Skin of body (tissue), 1 donor: ENCODE measurements at regions not wholly inside any gene's neighbourhood (a gene's known extent, or its start where the extent isn't known, plus 50 kb on each side); places are given as distances from the start of the nearest gene placed in this dataset.

Experiments used
- DNase-seq: peaks from one replicate; lab custom pipeline; 2025; lab: John Stamatoyannopoulos, UW

DNA sequence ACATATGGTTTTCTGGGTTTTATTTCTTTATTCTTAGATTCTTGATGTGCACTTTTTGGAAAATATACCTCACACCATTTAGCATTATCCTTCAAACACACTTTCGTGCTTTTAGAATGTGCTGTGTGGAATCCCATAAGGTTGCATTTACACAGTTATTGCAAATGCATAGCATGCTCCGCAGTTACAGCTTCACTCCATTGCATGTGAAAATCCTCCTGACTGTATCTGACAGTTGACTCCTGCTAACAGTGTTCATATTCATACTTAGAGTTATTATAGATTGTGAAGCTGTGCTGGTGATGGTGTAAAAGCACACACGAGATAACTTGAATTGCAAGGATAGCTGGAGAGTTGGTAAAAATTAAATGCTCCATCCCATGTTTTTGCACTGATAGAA, 811.5 kb upstream of the TENM3 start:
- no peak for DNase-seq

GRCh38 chr4:181432335-181432734, 810.9 kb upstream of the TENM3 start:
- DNase-seq = no peak

DNA sequence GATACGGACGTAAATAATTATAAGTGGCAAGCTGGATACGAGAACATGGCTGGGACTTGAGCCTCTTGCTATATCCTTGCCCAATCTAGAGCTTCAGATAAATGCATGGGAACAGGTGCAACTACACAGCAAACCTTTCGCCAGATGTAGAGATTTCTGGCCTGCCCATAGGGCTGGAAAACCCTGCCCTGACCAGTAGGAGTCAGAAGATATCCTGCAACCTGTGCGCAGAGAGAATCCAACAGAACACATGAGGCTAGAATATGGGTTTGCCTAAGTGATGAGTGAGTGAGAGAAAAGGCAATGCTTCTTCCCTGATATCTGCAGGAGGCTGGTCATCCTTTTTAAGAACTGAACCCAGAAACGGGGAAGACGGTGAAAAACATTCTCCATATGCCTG, 805.3 kb upstream of the TENM3 start:
- DNase-seq = no peak

- no peak for DNase-seq
Observed at GRCh38 chr4:181438641-181439040, 804.6 kb upstream of the TENM3 start.

- no peak for DNase-seq
Observed at GRCh38 chr4:181443021-181443420, 800.2 kb upstream of the TENM3 start.

- DNase-seq = no peak
Observed at GRCh38 chr4:181465826-181466225, 777.4 kb upstream of the TENM3 start.

DNA sequence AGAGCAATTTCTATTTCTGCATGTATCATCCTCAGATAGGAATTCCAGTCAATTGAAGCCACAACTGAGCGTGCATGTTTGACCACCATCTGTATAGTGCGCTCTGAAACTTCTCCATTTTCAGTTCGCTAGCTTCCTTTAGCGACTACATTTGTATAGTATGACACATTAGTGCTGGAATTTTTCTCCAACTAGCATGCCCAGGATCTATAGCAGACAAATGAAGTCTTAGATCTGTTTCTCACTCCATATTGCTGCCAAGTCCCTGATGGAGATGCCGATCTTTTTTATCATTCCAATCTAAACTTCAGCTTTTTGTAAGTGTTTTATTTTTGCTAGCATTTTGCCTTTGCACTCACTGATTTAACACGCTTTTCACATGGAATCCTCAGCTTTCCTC, 774.8 kb upstream of the TENM3 start:
- no peak for DNase-seq

DNA sequence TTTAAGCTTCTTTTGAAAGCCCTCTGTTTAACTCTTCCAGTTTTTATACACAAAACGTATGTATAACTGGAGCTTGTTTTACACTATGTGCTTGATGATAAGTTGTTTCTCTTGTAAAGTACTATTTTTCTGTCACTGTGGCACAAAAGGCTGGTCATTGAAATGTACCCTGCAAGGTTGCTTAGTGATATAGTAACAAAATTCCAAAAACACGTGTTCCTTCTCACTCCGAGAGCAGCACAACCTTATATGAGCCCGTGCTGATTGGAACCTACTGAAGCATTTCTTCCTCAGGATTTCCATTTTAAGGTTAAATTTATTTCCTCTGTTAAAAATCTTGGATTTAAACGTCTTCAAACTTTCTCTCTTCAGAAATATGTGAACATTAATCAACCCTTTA, 772.9 kb upstream of the TENM3 start:
- DNase-seq = no peak

DNA sequence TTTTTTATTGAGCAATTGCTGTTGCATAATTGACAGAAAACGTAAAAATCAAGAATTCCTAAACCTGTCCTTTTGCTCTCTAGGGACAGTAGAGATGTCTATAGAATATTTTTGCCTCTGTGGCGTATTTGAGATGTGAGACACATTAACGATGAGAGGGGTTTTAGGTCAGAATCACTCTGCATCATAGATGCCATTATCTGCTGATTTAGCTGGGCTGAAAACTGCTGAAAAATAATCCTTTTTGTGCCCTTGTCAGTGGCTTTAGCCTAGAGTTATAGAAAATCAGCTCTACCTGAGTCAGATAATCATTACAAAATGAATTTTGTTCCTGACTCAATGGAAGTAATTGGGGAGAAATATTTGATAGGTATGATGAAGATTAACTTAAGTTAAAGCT, 767.8 kb upstream of the TENM3 start:
- DNase-seq = no peak

GRCh38 chr4:181475781-181476507, 767.3 kb upstream of the TENM3 start:
- DNase-seq = no peak

- no peak for DNase-seq
Observed at GRCh38 chr4:181476508-181476890, 766.7 kb upstream of the TENM3 start.

GRCh38 chr4:181477591-181477990, 765.6 kb upstream of the TENM3 start:
- no peak for DNase-seq

DNA sequence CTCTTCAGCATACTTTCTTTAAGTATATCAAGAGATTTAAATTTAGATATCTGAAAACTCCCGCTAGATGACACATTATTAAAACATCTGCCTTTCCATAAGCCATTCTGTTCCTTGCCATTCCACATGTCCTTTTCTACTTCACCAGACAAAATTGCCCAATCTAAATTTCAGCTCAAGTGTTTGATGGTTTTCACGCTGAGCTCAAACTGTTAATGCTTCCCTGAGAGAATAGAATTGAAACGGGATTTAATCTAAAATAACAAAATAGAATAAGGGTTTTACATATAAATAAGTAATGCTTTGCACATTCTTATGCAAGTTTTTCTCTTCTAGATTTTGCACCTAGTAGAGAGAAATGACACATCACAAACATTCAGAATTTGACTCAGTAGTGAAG, 764.5 kb upstream of the TENM3 start:
- DNase-seq = no peak

DNA sequence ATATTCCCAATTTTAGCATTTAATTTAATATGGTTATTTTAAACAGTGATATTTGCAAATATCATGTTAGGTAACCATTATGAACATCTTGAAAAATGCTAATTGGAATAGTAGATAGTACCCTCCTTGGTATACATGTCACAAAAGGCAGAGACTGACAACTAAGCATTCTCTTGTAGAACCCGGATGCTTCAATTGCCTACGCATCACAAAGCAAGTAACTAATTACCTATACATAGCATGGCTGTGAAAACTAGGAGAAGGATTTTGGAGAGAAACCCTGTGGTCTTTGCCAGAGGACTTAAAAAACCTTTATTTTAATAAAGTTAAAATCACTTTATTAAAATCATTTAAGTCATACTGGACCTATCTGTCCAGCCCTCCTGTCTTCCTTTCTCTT, 764.1 kb upstream of the TENM3 start:
- DNase-seq = no peak

DNA sequence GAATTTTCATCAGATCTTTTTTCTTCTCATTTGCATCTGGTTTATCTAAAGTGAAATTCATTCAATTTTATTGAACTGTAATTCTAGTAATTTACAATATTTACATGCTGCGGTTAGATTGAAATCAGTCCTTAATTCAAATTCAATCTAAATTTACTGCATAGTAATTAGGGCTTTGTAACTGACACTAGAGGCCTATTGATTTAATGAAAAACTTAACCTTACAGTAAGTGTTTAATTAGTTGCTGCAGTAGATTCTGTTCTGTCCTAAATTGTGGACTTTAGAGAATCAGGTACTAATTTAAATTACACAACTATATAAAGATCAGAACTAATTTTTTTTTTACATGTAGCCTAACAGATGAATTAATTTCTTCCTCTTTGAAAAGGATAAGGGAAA, 758.8 kb upstream of the TENM3 start:
- DNase-seq = no peak

DNA sequence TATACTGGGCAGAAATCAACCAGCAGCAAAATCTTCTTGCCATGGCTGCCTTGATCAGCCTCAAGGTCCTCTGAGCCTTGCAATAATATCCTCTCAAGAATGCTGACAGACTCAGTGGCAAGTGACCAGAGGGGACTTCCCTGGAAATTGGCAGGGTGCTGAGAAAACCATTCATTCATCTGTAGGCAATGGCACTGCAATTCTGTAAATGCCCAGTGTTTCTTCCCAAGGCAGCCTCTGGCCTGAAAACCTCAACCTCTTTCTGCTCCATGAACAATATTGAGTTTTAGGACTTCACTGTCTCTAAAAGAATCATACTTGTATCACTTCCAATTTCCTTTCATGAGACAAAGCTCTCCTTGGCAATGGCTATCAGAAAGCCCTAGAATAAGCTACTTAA, 754.3 kb upstream of the TENM3 start:
- DNase-seq = no peak

DNA sequence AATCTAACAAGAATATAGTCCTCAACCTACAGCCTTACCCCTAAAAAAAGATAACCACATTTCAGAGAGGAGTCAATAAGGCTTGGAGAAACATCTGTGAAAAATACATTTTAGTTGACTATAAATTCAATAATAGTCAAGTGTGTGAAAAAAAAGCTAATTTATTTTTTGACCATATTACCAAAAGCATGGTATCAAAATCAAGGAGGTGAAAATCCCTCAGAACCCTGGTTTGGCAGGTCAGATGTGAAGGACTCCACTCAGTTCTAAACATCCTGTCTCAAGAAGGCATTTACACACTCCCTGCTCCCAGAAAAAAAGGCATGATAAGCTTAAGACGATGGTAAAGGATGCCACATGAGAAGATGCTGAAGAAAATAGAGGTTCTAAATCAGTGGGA, 745.1 kb upstream of the TENM3 start:
- no peak for DNase-seq

DNA sequence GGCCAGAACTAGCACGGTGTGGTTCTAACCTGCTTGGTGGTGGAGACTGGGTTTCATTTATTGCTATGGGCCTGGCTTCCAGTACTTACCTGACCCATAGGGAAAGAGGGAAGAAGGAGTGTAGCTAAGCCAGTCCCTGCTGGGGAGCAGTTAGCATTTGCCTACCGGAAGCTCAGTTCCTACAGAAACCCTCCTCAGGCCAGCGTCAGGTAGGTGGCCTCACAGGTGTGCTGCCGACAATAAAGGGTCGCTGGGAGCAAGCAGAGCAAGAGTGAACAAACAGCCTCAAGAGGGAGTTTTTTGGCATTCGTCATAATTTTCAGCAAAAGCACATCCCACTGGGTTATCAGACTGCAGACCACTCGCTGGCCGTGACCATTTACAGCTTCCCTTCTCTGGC, 740.6 kb upstream of the TENM3 start:
- no peak for DNase-seq

DNA sequence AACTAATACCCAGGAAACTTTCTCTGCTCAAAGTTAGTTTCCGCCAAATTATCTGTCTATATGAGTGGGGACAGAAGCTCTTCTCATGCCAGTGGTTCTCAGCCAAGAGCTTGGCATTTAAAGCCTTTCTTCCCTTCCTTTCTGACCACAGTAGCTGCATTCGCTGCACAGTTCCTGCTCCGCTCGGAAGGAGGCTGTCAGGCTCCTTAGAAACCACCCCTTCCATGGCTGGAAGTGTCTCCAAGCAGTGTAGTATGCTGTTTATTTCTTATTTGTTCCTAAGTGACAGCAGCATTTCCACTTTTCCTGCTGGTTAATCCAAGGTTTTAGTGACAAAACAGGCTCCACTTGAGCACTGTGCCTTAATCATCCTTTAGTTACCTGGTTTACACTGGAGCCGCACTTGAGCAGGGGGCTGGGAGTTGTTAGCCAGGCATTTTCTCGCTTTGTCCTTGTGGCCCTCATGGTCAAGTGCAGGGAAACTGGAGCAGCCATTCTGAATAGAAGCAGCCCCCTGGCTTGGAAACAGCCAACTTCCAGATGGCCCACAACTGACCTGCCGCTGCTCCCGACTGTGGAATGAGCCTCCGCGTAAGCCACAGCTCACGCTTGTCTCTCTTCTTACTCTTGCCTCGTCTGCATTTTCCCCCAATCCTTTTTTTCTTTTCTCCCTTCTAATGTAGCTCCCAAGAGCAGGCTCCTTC, 739.4 kb upstream of the TENM3 start:
- DNase-seq = no peak

GRCh38 chr4:181504924-181505323, 738.3 kb upstream of the TENM3 start:
- DNase-seq = no peak

DNA sequence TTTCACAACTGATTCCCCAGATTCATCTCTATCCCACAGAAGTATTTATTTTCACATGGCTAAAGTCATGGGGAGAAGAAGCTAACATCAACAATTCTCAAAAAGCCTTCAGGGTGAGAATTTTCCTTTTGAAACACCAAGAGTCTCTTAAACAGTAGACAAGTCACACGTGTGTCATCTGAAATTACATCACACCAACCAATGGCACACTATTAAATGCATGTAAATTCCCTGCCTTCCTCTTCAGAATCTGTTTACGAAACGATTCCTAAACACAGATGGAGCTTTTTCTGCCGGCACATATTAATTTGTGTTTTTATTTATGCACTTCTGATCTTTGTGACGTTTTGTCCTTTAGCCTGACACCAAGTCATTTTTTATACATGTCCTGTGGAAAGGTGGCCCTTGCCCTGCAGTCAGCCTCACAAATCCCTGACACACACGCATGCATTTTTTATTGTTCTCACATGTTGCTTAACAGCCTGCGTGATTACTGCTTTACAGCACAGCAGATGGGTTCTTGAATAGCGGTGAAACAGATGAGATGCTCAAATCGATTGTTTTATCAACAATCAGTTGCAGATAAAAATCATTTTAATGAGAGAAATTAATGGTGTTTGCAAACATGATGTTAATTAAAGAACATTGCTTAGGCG, 735.9 kb upstream of the TENM3 start:
- DNase-seq = peak; percentile 3

DNA sequence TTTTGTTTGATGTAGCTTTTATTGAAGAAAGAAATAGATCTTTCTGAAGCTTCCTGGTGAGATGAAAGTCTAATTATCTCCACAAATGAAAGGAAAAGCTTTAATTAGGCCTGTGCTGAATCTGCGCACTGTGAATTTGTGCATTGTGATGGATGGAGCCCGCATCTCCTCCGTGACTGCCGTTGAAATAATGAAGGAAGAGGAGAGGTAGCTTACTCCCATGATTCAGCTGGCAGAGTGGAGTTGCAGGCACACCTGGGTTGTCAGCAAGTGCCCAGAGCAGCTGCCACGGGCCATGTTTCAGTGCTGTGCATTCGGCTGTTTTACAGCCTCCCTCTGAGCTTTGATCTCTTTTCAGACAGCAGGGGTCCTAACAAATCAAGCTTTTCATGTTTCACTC, 735.3 kb upstream of the TENM3 start:
- no peak for DNase-seq

DNA sequence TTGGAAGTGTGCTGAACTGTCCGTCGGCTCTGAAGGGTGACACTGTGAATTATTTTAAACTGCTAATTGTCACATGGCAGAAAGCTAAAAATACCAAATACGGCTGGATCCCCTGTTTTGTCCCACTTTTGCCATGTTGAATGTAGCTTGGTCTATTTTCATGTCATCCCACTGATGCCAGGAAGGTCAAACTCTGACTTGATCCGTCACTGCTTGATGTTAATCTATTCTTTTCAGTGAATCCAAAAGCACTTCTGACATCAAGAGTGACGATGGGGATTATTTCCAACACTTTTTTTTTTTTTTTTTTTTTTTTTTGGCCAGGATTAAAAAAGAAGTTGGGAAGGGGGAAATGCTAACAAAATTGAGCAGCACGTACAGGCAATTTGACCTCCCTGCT, 734.6 kb upstream of the TENM3 start:
- no peak for DNase-seq
